ENCODE measurements at regions not wholly inside any gene's neighbourhood (a gene's known extent, or its start where the extent isn't known, plus 50 kb on each side); places are given as distances from the start of the nearest gene placed in this dataset.

GRCh38 chr20:60984666-60985065 lies 267.4 kb upstream of the CDH4 start:
- intact Hi-C loops (cut with DNase I, micrococcal nuclease): no loop called here
- DNase-seq (no peak), ATAC-seq (no peak)
- Histone ChIP-seq H3K36me3 (ENCODE audit: low read depth) (no peaks in the 10 kb centered on the region), H3K4me3 (no peak overlapping the region), H3K9me3 (peaks cover 22% of the 10 kb centered on the region), H3K4me1 (ENCODE audit: low read depth) (no peaks in the 10 kb centered on the region)
- TF ChIP-seq CTCF (IDR thresholded peaks at IDR 0.05): no peak

- H3K36me3 ChIP-seq (ENCODE audit: low read depth): no peaks in the 10 kb centered on the region
- peaks cover 10% of the 10 kb centered on the region for H3K9me3 ChIP-seq
- ATAC-seq (no peak), DNase-seq (no peak)
- no peaks in the 10 kb centered on the region for H3K4me1 ChIP-seq (ENCODE audit: low read depth)
- intact Hi-C loops (cut with DNase I, micrococcal nuclease): no loop called here
- TF ChIP-seq CTCF (IDR thresholded peaks at IDR 0.05): no peak
- H3K4me3 ChIP-seq: no peak overlapping the region
Measured at GRCh38 chr20:60986506-60987156, 265.4 kb upstream of the CDH4 start.

- Histone ChIP-seq H3K4me3 (no peak overlapping the region), H3K36me3 (ENCODE audit: low read depth) (no peaks in the 10 kb centered on the region), H3K4me1 (ENCODE audit: low read depth) (no peaks in the 10 kb centered on the region), H3K9me3 (no peaks in the 10 kb centered on the region)
- DNase-seq: no peak
- intact Hi-C loops (cut with DNase I, micrococcal nuclease): no loop called here
- TF ChIP-seq CTCF (IDR thresholded peaks at IDR 0.05): no peak
- no peak for ATAC-seq
Measured at GRCh38 chr20:60990061-60990460, 262.0 kb upstream of the CDH4 start.

- Histone ChIP-seq H3K4me3 (no peak overlapping the region), H3K9me3 (no peaks in the 10 kb centered on the region), H3K36me3 (ENCODE audit: low read depth) (no peaks in the 10 kb centered on the region), H3K4me1 (ENCODE audit: low read depth) (no peaks in the 10 kb centered on the region)
- ATAC-seq: no peak
- intact Hi-C loops (cut with DNase I, micrococcal nuclease): no loop called here
- TF ChIP-seq CTCF (IDR thresholded peaks at IDR 0.05): no peak
- no peak for DNase-seq
Measured at GRCh38 chr20:60990643-60991042, 261.4 kb upstream of the CDH4 start.

GRCh38 chr20:60993433-60994044 lies 258.5 kb upstream of the CDH4 start:
- no peak for ATAC-seq
- H3K9me3 ChIP-seq: no peaks in the 10 kb centered on the region
- no peak overlapping the region for H3K4me3 ChIP-seq
- intact Hi-C loops (cut with DNase I, micrococcal nuclease): no loop called here
- TF ChIP-seq CTCF (IDR thresholded peaks at IDR 0.05): no peak
- H3K4me1 ChIP-seq (ENCODE audit: low read depth): no peaks in the 10 kb centered on the region
- no peak for DNase-seq
- H3K36me3 ChIP-seq (ENCODE audit: low read depth): no peaks in the 10 kb centered on the region
